ENCODE measurements at regions not wholly inside any gene's neighbourhood (a gene's known extent, or its start where the extent isn't known, plus 50 kb on each side); places are given as distances from the start of the nearest gene placed in this dataset.

DNA sequence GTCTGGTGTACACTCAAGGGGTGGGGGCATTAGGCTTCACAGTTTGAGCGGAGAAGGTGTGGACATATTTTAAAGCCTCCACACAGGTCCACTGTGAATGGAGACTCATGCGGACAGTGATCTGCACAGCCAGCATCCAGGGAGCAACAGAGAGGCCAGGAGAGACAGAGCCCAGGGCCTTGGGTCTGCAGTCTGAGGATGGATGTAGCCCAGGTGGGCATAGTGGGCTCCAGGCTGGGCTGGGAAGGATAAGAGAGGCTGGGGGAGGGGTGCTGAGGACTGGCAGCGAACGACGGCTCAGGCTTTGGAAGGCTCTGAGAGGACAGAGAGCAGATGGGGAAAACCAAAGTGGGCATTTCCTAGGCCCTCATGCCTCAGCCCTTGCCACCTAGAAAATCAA is 128.8 kb downstream of the PAPOLA start:
- no peak for DNase-seq (ENCODE audit: low read depth)
- TF ChIP-seq, protein P1, sequence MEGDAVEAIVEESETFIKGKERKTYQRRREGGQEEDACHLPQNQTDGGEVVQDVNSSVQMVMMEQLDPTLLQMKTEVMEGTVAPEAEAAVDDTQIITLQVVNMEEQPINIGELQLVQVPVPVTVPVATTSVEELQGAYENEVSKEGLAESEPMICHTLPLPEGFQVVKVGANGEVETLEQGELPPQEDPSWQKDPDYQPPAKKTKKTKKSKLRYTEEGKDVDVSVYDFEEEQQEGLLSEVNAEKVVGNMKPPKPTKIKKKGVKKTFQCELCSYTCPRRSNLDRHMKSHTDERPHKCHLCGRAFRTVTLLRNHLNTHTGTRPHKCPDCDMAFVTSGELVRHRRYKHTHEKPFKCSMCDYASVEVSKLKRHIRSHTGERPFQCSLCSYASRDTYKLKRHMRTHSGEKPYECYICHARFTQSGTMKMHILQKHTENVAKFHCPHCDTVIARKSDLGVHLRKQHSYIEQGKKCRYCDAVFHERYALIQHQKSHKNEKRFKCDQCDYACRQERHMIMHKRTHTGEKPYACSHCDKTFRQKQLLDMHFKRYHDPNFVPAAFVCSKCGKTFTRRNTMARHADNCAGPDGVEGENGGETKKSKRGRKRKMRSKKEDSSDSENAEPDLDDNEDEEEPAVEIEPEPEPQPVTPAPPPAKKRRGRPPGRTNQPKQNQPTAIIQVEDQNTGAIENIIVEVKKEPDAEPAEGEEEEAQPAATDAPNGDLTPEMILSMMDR (IDR thresholded peaks at IDR 0.05; ENCODE audit: control insufficient read depth, insufficient read depth, low read depth, low read length, missing control alignments) = no peak
- H3K4me3 ChIP-seq (ENCODE audit: control insufficient read depth, low read depth, low read length) = no peak overlapping the region

DNA sequence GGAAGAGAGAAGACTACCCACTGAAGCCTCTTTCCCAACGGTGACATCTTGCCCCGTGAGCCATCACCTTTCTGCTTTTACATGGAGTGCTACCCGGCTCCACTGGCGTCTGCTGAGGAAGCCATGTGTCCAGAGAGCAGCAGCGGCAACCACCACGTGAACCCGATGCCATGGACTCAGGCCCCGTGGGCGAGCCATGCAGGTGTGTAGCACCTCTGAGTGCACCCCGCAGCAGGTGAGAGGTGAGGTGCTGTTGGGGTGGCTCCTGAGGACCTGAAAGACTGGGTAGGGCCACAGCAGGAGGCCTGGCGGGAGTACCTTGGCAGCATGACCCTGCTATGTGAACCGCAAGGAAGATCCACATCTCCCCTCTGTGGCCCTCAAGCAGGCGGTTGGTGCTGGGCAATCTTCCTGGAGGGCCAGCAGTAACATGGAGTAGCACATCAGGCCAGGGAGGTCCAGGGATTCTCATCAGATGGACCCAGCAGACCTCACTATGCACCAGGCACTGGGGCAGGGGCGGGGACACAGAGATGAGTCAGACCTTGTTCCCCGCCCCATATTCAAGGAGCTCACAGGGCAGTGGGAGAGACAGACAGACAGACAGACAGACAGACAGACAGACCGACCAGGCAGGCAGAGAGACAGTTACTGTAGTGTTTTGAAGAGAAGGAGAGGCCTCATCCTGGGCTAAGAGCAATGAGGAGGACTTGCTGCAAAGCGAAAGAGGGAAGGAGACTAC is 129.6 kb downstream of the PAPOLA start:
- H3K4me3 ChIP-seq (ENCODE audit: control insufficient read depth, low read depth, low read length) = no peak overlapping the region
- TF ChIP-seq, protein P1 (IDR thresholded peaks at IDR 0.05; ENCODE audit: control insufficient read depth, insufficient read depth, low read depth, low read length, missing control alignments) = no peak
- DNase-seq (ENCODE audit: low read depth) = no peak

DNA sequence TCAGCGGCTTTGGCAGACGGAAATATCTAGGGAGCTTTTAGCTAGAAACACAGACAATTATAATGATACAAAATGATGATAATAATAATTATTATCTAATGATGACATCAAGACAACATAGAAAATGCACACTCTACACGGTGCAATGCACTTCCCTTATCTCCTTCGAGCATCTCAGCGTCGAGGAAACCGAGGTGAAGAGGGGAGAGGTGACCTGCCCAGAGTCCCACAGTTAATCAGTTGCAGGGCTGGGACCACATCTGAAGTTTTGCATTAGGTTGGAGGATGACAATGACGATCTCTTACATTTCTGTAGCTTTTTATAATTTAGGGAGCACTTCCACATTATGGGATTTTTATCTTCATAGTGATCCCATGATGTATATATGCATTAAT is 130.2 kb downstream of the PAPOLA start:
- H3K4me3 ChIP-seq (ENCODE audit: control insufficient read depth, low read depth, low read length) = no peak overlapping the region
- no peak for DNase-seq (ENCODE audit: low read depth)
- TF ChIP-seq, protein P1 (IDR thresholded peaks at IDR 0.05; ENCODE audit: control insufficient read depth, insufficient read depth, low read depth, low read length, missing control alignments) = no peak

DNA sequence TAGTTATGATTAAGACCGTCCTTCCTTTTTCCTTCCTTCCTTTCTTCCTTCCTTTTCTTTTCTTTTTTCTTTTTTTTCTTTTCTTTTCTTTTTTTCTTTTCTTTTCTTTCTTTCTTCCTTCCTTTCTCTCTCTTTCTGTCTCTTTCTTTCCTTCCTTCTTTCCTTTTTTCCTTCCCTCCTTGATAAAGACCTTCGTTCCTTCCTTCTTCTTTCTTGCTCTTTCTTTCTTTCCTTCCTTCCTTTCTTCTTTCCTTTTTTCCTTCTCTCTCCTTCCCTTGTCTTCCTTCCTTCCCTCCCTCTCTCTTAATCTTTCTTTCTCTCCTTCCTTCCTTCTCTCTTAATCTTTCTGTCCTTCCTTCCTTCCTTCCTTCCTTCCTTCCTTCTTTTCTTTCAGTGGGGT is 130.9 kb downstream of the PAPOLA start:
- H3K4me3 ChIP-seq (ENCODE audit: control insufficient read depth, low read depth, low read length) = no peak overlapping the region
- TF ChIP-seq, protein P1 (IDR thresholded peaks at IDR 0.05; ENCODE audit: control insufficient read depth, insufficient read depth, low read depth, low read length, missing control alignments) = no peak

DNA sequence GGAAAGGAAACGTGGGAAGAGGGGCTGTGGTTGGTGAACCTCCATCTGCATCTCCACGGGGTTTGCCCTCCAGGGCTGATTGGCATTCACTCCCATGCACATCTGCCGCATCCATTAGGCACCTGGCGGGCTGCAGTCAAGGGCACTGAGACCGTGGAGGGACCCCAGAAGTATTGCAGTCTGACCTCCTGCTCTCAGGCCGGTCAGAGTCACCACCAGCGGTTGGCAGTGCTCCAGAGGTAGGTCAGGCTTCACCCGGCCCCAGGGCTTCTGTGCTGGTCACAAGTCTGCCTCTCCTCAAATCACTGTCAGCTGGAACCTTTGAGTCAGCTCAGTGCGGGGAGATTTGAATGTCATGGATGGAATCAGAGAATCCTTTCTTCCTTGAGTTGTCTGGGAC is 132.3 kb downstream of the PAPOLA start:
- no peak overlapping the region for H3K4me3 ChIP-seq (ENCODE audit: control insufficient read depth, low read depth, low read length)
- no peak for DNase-seq (ENCODE audit: low read depth)
- TF ChIP-seq, protein P1 (IDR thresholded peaks at IDR 0.05; ENCODE audit: control insufficient read depth, insufficient read depth, low read depth, low read length, missing control alignments) = no peak

More for the DNA sequence above, 130.9 kb downstream of the PAPOLA start:
- no peak for DNase-seq (ENCODE audit: low read depth)

DNA sequence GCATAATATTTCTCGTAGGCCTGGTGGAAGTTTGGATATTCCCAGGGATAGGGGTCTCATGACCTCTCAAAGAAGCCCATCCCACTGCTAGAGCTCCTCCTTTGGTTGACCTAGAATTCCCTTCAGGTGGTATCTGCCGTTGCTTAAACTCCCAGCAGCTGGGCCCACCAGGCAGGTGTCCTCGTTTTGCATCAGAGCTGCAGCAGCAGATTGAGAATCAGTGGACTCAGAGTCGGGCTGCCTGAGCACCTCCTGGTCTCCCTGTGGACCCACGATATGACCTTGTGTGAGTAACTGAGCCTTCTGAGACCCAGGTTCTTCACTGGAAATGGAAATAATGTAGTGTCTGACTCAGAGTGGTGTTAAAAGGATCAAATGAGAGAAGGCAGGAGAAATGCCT is 132.7 kb downstream of the PAPOLA start:
- no peak overlapping the region for H3K4me3 ChIP-seq (ENCODE audit: control insufficient read depth, low read depth, low read length)
- DNase-seq (ENCODE audit: low read depth) = no peak
- TF ChIP-seq, protein P1 (IDR thresholded peaks at IDR 0.05; ENCODE audit: control insufficient read depth, insufficient read depth, low read depth, low read length, missing control alignments) = no peak

Measured in AG09309 (cell line).